GM10266 (cell line): ENCODE measurements at regions not wholly inside any gene's neighbourhood (a gene's known extent, or its start where the extent isn't known, plus 50 kb on each side); places are given as distances from the start of the nearest gene placed in this dataset.

Experiments used
- DNase-seq: peaks from one replicate; pipeline ENCODE4 v3.0.0; 2012; ENCODE audit errors: extremely low spot score
- CTCF ChIP-seq: IDR thresholded peaks from 2 replicates; pipeline ENCODE4 v1.5.1; 2012; ENCODE audit warnings: mild to moderate bottlenecking, low read depth; ENCODE audit not compliant: control insufficient read depth, insufficient read depth; ENCODE audit errors: missing control alignments

GRCh38 chr5:109485030-109485429 is 75.3 kb upstream of the PJA2 start:
- TF ChIP-seq CTCF = no peak
- no peak for DNase-seq

- no peak for DNase-seq
- no peak for TF ChIP-seq CTCF
Observed at GRCh38 chr5:109484597-109484996, 74.8 kb upstream of the PJA2 start.

- TF ChIP-seq CTCF = no peak
- no peak for DNase-seq
Observed at GRCh38 chr5:109483395-109483971, 73.7 kb upstream of the PJA2 start.

- no peak for TF ChIP-seq CTCF
- DNase-seq = no peak
Observed at GRCh38 chr5:109482748-109483147, 73.0 kb upstream of the PJA2 start.

- peak; percentile 42 for TF ChIP-seq CTCF
- no peak for DNase-seq
Observed at GRCh38 chr5:109479260-109479860, 69.6 kb upstream of the PJA2 start.

- no peak for TF ChIP-seq CTCF
- DNase-seq = no peak
Observed at GRCh38 chr5:109478830-109479229, 69.1 kb upstream of the PJA2 start.

- no peak for TF ChIP-seq CTCF
- DNase-seq = no peak
Observed at GRCh38 chr5:109476292-109476691, 66.5 kb upstream of the PJA2 start.
